ENCODE measurements at regions not wholly inside any gene's neighbourhood (a gene's known extent, or its start where the extent isn't known, plus 50 kb on each side); places are given as distances from the start of the nearest gene placed in this dataset.

- no peak for TF ChIP-seq CTCF (conservative IDR thresholded peaks at IDR 0.05; ENCODE audit: low read depth, low read length)
- no peak for TF ChIP-seq EZH2 (IDR thresholded peaks at IDR 0.05; ENCODE audit: borderline replicate concordance, low read depth, low read length, poor library complexity, severe bottlenecking)
Observed at GRCh38 chr9:85298499-85298898, 443.3 kb downstream of the AGTPBP1 start.
